GM12878 (cell line): ENCODE measurements at regions not wholly inside any gene's neighbourhood (a gene's known extent, or its start where the extent isn't known, plus 50 kb on each side); places are given as distances from the start of the nearest gene placed in this dataset.

Source experiments
- ATAC-seq: fragments of 200-7000 bp; cut with Tn5 transposase; 3 replicates; pipeline ENCODE4 v1.9.1; 2020; ENCODE audit warnings: mild to moderate bottlenecking, moderate library complexity
- BruUV-seq: library from RNA; stranded (reverse); fragments of 400-500 nt; replicated peaks from 2 replicates; lab custom pipeline; 2021; lab: Mats Ljungman, UMichigan
- CTCF ChIA-PET: fragments of 300-600 bp; sonication (Branson Sonifier 250); formaldehyde crosslinking; extraction: SDS; loops from one replicate; lab custom pipeline; 2021; ENCODE audit warnings: inconsistent platforms; lab: Yijun Ruan, JAX
- POLR2A ChIA-PET: fragments of 350-600 bp; formaldehyde crosslinking; extraction: SDS; loops from one replicate; lab custom pipeline; 2021; ENCODE audit warnings: inconsistent platforms; lab: Charles Lee
- RAD21 ChIA-PET: fragments of 300-600 bp; sonication (Branson Sonifier 250); formaldehyde crosslinking; loops from one replicate; lab custom pipeline; 2023; ENCODE audit warnings: antibody characterized with exemption; ENCODE audit not compliant: unreplicated experiment; lab: Charles Lee
- SMC1A ChIA-PET: fragments of 300-600 bp; sonication (Branson Sonifier 250); formaldehyde crosslinking; loops from one replicate; lab custom pipeline; 2023; ENCODE audit not compliant: unreplicated experiment, uncharacterized antibody; lab: Charles Lee
- DNase-seq: peaks from one replicate; pipeline ENCODE4 v3.0.0-alpha.2; 2011; ENCODE audit warnings: low read depth, low spot score
- FAIRE-seq: peaks from 3 replicates; lab custom pipeline; 2011; peaks lifted over from hg19 to GRCh38; lab: Jason Lieb, UNC
- H2AFZ ChIP-seq: 2 replicates; pipeline ENCODE4 v1.6.0; 2011; ENCODE audit warnings: low read depth, low read length, control low read depth; ENCODE audit not compliant: control insufficient read depth
- H3K27ac ChIP-seq: 2 replicates; pipeline ENCODE4 v1.5.1; 2011; ENCODE audit warnings: control low read depth; ENCODE audit not compliant: control insufficient read depth, insufficient read depth
- H3K27me3 ChIP-seq, 2 experiments: replicated peaks in 1 of 2; 2 replicates each; pipeline versions ENCODE4 v1.6.0 to v1.6.1; 2011; ENCODE audit warnings: low read length in 1 of 2; ENCODE audit not compliant: control insufficient read depth in 2 of 2, insufficient read depth in 2 of 2
- H3K36me3 ChIP-seq, 2 experiments: 2 replicates each; pipeline ENCODE4 v1.5.1; 2011; ENCODE audit warnings: low read length in 1 of 2; ENCODE audit not compliant: control insufficient read depth in 2 of 2, insufficient read depth in 2 of 2
- H3K4me1 ChIP-seq: 2 replicates; pipeline ENCODE4 v1.6.1; 2011; ENCODE audit warnings: mild to moderate bottlenecking, low read length, moderate library complexity, mixed read lengths; ENCODE audit not compliant: control insufficient read depth, insufficient read depth
- H3K4me2 ChIP-seq: 2 replicates; pipeline ENCODE4 v1.6.0; 2011; ENCODE audit warnings: control low read depth; ENCODE audit not compliant: control insufficient read depth, insufficient read depth
- H3K4me3 ChIP-seq: fragments of 200-600 bp; sonication (generic); 2 replicates; pipeline ENCODE4 v1.5.1; 2016
- H3K79me2 ChIP-seq: 2 replicates; pipeline ENCODE4 v1.6.0; 2011; ENCODE audit warnings: low read length; ENCODE audit not compliant: control insufficient read depth, insufficient read depth
- H3K9ac ChIP-seq: 2 replicates; pipeline ENCODE4 v1.8.0; 2011; ENCODE audit warnings: low read length, control low read depth, mixed read lengths; ENCODE audit not compliant: control insufficient read depth, insufficient read depth
- H3K9me3 ChIP-seq: replicated peaks from 3 replicates; pipeline ENCODE4 v1.5.1; 2011; ENCODE audit warnings: mild to moderate bottlenecking, low read length; ENCODE audit not compliant: control insufficient read depth, insufficient read depth
- H4K20me1 ChIP-seq: 2 replicates; pipeline ENCODE4 v1.6.0; 2011; ENCODE audit not compliant: control insufficient read depth, insufficient read depth
- ASH2L ChIP-seq: fragments of 300-600, 200-600 bp; sonication (generic); IDR thresholded peaks from 2 replicates; pipeline ENCODE4 v1.6.1; 2017; ENCODE audit warnings: low read depth, mild to moderate bottlenecking, borderline replicate concordance
- ATF7 ChIP-seq: fragments of 450-650 bp; IDR thresholded peaks from 2 replicates; pipeline ENCODE4 v1.6.1; 2016; ENCODE audit warnings: low read depth, mild to moderate bottlenecking
- EGR1 ChIP-seq, 2 experiments: IDR thresholded peaks; 1 replicate in 1 of 2; 2 replicates in 1 of 2; pipeline ENCODE4 v1.6.1; 2011 to 2012; ENCODE audit warnings: low read depth in 2 of 2, low read length in 2 of 2, borderline replicate concordance in 1 of 2, mild to moderate bottlenecking in 1 of 2, moderate library complexity in 1 of 2
- HSF1 ChIP-seq: fragments of 150-350 bp; IDR thresholded peaks from 2 replicates; pipeline ENCODE4 v1.6.1; 2014; ENCODE audit warnings: mild to moderate bottlenecking, low read depth, low read length
- IKZF2 ChIP-seq, 2 experiments: fragments of 450-650 bp; IDR thresholded peaks; 2 replicates each; pipeline ENCODE4 v1.6.1; 2017; ENCODE audit warnings: mild to moderate bottlenecking in 2 of 2, moderate library complexity in 2 of 2
- MYB ChIP-seq: fragments of 150-350 bp; IDR thresholded peaks from 2 replicates; pipeline ENCODE4 v1.6.1; 2014; ENCODE audit warnings: mild to moderate bottlenecking, low read depth, low read length, borderline replicate concordance
- PML ChIP-seq: IDR thresholded peaks from 2 replicates; pipeline ENCODE4 v1.6.1; 2012; ENCODE audit warnings: low read length, inconsistent platforms
- POLR2A ChIP-seq: IDR thresholded peaks from 2 replicates; pipeline ENCODE4 v1.6.1; 2011; ENCODE audit warnings: low read depth, mild to moderate bottlenecking, low read length
- RAD51 ChIP-seq: fragments of 450-650 bp; IDR thresholded peaks from 2 replicates; pipeline ENCODE4 v1.6.1; 2016; ENCODE audit warnings: moderate library complexity, mild to moderate bottlenecking, inconsistent platforms
- SPI1 ChIP-seq: IDR thresholded peaks from 2 replicates; pipeline ENCODE4 v1.6.1; 2011; ENCODE audit warnings: low read depth, mild to moderate bottlenecking, low read length, moderate library complexity, borderline replicate concordance; ENCODE audit not compliant: insufficient read depth
- SREBF2 ChIP-seq: IDR thresholded peaks from 2 replicates; pipeline ENCODE4 v1.6.1; 2012; ENCODE audit warnings: mild to moderate bottlenecking, low read length
- STAT3 ChIP-seq: IDR thresholded peaks from 2 replicates; pipeline ENCODE4 v1.6.1; 2011; ENCODE audit warnings: low read depth, low read length, improper control_type of control experiment
- SUPT20H ChIP-seq: IDR thresholded peaks from 2 replicates; pipeline ENCODE4 v1.6.1; 2011; ENCODE audit warnings: low read depth, mild to moderate bottlenecking, low read length, moderate library complexity, borderline replicate concordance; ENCODE audit not compliant: control insufficient read depth
- ZBTB33 ChIP-seq: fragments of 450-650 bp; IDR thresholded peaks from 2 replicates; pipeline ENCODE4 v1.6.1; 2017; ENCODE audit warnings: mild to moderate bottlenecking
- ZNF24 ChIP-seq: fragments of 450-650 bp; IDR thresholded peaks from 2 replicates; pipeline ENCODE4 v1.6.1; 2017; ENCODE audit warnings: antibody characterized with exemption, mild to moderate bottlenecking
- ZNF687 ChIP-seq: fragments of 450-650 bp; IDR thresholded peaks from 2 replicates; pipeline ENCODE4 v1.6.1; 2017; ENCODE audit warnings: mild to moderate bottlenecking, moderate library complexity
- WGBS: methylation state at CpG from one replicate; pipeline ENCODE4 v1.1.6; 2016; ENCODE audit warnings: low lambda C conversion rate; ENCODE audit not compliant: insufficient replicate concordance, insufficient coverage; ENCODE audit errors: missing lambda C conversion rate; 5-methylcytosine and 5-hydroxymethylcytosine counted together
- in situ Hi-C: fragments of 300-500 bp; cut with MboI; formaldehyde crosslinking; loops from 9 replicates; pipeline ENCODE4 v1.14.3; 2018; ENCODE audit warnings: mixed read lengths
- intact Hi-C: fragments of 100-400 bp; cut with micrococcal nuclease; formaldehyde crosslinking; loops from one replicate; pipeline ENCODE4 v1.14.2; 2022; ENCODE audit not compliant: unreplicated experiment

- Histone ChIP-seq H3K9me3 (no peaks in the 10 kb centered on the region), H3K4me3 (no peak overlapping the region), H3K27ac (no peak overlapping the region), H3K4me2 (no peak overlapping the region), H3K27me3 (no peaks in the 10 kb centered on the region), H3K4me1 (no peaks in the 10 kb centered on the region), H3K9ac (no peak overlapping the region), H3K36me3 (no peaks in the 10 kb centered on the region), H3K79me2 (no peaks in the 10 kb centered on the region), H4K20me1 (no peaks in the 10 kb centered on the region), H2AFZ (no peak overlapping the region)
- in situ Hi-C loops (loop anchor here (10.0 kb wide), 1 partner anchor 974 kb away; no protein-coding TSS in a partner anchor), intact Hi-C loops (no loop called here)
- ChIA-PET CTCF (no interaction called here), POLR2A (no interaction called here), SMC1A (no interaction called here), RAD21 (no interaction called here)
- 19% methylated on average over 13 of the region's 13 CpGs for WGBS
- BruUV-seq, result no TSS peak
- DNase-seq (no peak), ATAC-seq (no peak), FAIRE-seq (no peak)
- TF ChIP-seq SPI1 (no peak), EGR1 (IDR thresholded peaks at IDR 0.05; ENCODE audit: borderline replicate concordance in 1 of 2, low read depth in 2 of 2, low read length in 2 of 2) (no peak), POLR2A (no peak), ATF7 (no peak), HSF1 (no peak), ZBTB33 (no peak), RAD51 (no peak), MYB (no peak), SREBF2 (no peak), ZNF687 (no peak), ZNF24 (no peak), IKZF2 (IDR thresholded peaks at IDR 0.05) (no peak), SUPT20H (no peak), PML (no peak), ASH2L (no peak), STAT3 (no peak)
Observed at GRCh38 chr12:115638733-115639647, 638.5 kb downstream of the MED13L start.
